ENCODE measurements at regions not wholly inside any gene's neighbourhood (a gene's known extent, or its start where the extent isn't known, plus 50 kb on each side); places are given as distances from the start of the nearest gene placed in this dataset.

- DNase-seq = no peak
Observed at GRCh38 chr20:51216850-51217249, 193.9 kb upstream of the KCNG1 start.

GRCh38 chr20:51212816-51213215, 189.9 kb upstream of the KCNG1 start:
- DNase-seq = no peak

GRCh38 chr20:51211191-51211590, 188.3 kb upstream of the KCNG1 start:
- no peak for DNase-seq

- DNase-seq = no peak
Observed at GRCh38 chr20:51210084-51210483, 187.2 kb upstream of the KCNG1 start.

GRCh38 chr20:51208162-51208561, 185.3 kb upstream of the KCNG1 start:
- DNase-seq = no peak

GRCh38 chr20:51206032-51206662, 183.2 kb upstream of the KCNG1 start:
- no peak for DNase-seq

GRCh38 chr20:51204794-51205193, 181.9 kb upstream of the KCNG1 start:
- DNase-seq = no peak

- no peak for DNase-seq
Observed at GRCh38 chr20:51204051-51204715, 181.3 kb upstream of the KCNG1 start.

GRCh38 chr20:51202304-51202703, 179.4 kb upstream of the KCNG1 start:
- no peak for DNase-seq

- no peak for DNase-seq
Observed at GRCh38 chr20:51199920-51200319, 177.0 kb upstream of the KCNG1 start.

- DNase-seq = no peak
Observed at GRCh38 chr20:51198876-51199523, 176.1 kb upstream of the KCNG1 start.

- DNase-seq = no peak
Observed at GRCh38 chr20:51198238-51198637, 175.3 kb upstream of the KCNG1 start.

GRCh38 chr20:51196991-51197651, 174.2 kb upstream of the KCNG1 start:
- DNase-seq = no peak

- no peak for DNase-seq
Observed at GRCh38 chr20:51195990-51196389, 173.1 kb upstream of the KCNG1 start.

- no peak for DNase-seq
Observed at GRCh38 chr20:51195419-51195901, 172.6 kb upstream of the KCNG1 start.

- DNase-seq = no peak
Observed at GRCh38 chr20:51193066-51193772, 170.3 kb upstream of the KCNG1 start.

- DNase-seq = no peak
Observed at GRCh38 chr20:51190783-51191180, 167.9 kb upstream of the KCNG1 start.

- no peak for DNase-seq
Observed at GRCh38 chr20:51189814-51190782, 167.2 kb upstream of the KCNG1 start.

- no peak for DNase-seq
Observed at GRCh38 chr20:51188941-51189340, 166.0 kb upstream of the KCNG1 start.

GRCh38 chr20:51187261-51187660, 164.4 kb upstream of the KCNG1 start:
- DNase-seq = no peak

GRCh38 chr20:51185861-51186260, 163.0 kb upstream of the KCNG1 start:
- no peak for DNase-seq

- no peak for DNase-seq
Observed at GRCh38 chr20:51185277-51185676, 162.4 kb upstream of the KCNG1 start.
